Body of pancreas (tissue), 4 donors: ENCODE measurements at regions not wholly inside any gene's neighbourhood (a gene's known extent, or its start where the extent isn't known, plus 50 kb on each side); places are given as distances from the start of the nearest gene placed in this dataset.

ENCODE experiments used
- POLR2A ChIP-seq, 3 donors: fragments of 450-650 bp; IDR thresholded peaks; one replicate each; pipeline ENCODE4 v1.6.1; 2016; ENCODE audit warnings: antibody characterized with exemption in 3 of 3, mild to moderate bottlenecking in 2 of 3
- TF ChIP-seq, protein P1 (sequence below), 7 experiments: fragments of 450-650 bp in 4 of 7; fragments of 200-600 bp in 3 of 7; sonication (generic) in 3 of 7; IDR thresholded peaks; one replicate each; pipeline ENCODE4 v1.5.1; 2016 to 2019; ENCODE audit warnings: antibody characterized with exemption in 7 of 7

DNA sequence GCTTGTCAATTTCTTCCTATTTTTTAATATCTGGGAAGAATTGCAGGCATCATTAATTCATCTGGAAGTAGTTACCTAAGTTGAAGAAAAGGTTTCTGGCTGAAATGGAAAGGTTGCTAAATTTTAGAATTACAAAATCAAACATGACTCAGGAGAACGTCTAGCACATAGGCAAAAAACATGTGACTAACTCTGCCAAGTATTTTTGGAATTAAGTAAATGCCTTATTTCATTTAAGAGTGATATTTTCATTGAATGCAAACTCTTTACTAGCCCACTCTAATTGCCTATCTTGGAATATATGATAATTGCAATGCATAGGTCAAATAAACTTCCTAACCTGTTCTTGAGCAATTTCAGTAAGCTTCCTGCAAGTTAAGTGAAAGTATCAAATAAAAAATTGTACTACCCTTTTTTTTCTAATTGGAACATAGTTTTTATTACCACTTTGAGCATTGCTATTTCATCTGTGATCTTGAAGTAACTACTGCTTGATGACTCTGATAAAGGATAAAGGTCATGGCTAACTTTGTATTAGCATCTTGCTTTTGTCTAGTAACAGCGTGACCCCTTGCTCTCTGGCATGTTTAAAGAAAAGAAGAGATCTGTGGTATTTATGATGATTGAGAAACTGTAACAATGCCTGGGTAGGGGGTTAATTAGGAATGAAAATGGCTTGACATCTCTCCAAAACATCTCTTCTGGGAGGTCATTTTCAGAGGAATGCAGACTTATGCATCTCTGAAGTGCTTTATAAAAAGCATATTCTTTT is 208.3 kb upstream of the NCAM2 start:
- TF ChIP-seq, protein P1, sequence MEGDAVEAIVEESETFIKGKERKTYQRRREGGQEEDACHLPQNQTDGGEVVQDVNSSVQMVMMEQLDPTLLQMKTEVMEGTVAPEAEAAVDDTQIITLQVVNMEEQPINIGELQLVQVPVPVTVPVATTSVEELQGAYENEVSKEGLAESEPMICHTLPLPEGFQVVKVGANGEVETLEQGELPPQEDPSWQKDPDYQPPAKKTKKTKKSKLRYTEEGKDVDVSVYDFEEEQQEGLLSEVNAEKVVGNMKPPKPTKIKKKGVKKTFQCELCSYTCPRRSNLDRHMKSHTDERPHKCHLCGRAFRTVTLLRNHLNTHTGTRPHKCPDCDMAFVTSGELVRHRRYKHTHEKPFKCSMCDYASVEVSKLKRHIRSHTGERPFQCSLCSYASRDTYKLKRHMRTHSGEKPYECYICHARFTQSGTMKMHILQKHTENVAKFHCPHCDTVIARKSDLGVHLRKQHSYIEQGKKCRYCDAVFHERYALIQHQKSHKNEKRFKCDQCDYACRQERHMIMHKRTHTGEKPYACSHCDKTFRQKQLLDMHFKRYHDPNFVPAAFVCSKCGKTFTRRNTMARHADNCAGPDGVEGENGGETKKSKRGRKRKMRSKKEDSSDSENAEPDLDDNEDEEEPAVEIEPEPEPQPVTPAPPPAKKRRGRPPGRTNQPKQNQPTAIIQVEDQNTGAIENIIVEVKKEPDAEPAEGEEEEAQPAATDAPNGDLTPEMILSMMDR (IDR thresholded peaks at IDR 0.05) = no peak
- no peak for TF ChIP-seq POLR2A (IDR thresholded peaks at IDR 0.05)
